ENCODE measurements at regions not wholly inside any gene's neighbourhood (a gene's known extent, or its start where the extent isn't known, plus 50 kb on each side); places are given as distances from the start of the nearest gene placed in this dataset.

DNA sequence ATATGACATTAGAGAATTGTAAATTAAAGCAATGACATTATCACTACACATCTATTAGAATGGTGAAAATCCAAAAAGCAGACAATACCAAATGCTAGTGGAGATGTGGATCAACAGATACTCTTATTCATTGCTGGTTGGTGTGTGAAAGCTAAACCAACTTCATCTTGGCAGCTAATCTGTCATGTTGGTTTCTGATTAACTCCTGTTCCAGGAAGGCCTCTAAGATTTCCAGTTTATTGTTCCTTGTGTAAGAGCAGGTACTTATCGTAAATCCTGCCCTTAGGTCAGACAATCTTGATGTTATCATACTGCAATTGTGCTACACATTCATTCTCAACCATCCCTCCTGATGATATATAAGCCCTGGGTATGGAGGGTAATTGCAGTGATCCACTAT, 809.0 kb upstream of the DIAPH2 start:
- Histone ChIP-seq H2AK5ac (ENCODE audit: low read depth, low read length) (no peak overlapping the region), H3K79me2 (ENCODE audit: control insufficient read depth in 1 of 2, insufficient read depth in 2 of 2, low read length in 2 of 2) (no peaks in the 10 kb centered on the region), H3K23me2 (ENCODE audit: low read depth, low read length) (no peaks in the 10 kb centered on the region), H3K4me1 (replicated peaks in 1 of 4; ENCODE audit: control insufficient read depth in 3 of 4, insufficient read depth in 4 of 4, low read length in 3 of 4) (no peaks in the 10 kb centered on the region), H4K91ac (replicated peaks; ENCODE audit: insufficient read length, low read length) (no peak overlapping the region), H4K5ac (ENCODE audit: insufficient read length, low read depth, low read length) (no peak overlapping the region), H3K27ac (ENCODE audit: low read depth, low read length) (no peak overlapping the region), H2BK20ac (ENCODE audit: low read length) (no peak overlapping the region), H2BK120ac (replicated peaks; ENCODE audit: low read depth, low read length) (no peak overlapping the region), H3K4me3 (ENCODE audit: extremely low read depth in 1 of 4, insufficient read depth in 2 of 4, low read depth in 3 of 4, low read length in 4 of 4) (no peak overlapping the region), H3K79me1 (ENCODE audit: low read depth, low read length) (no peaks in the 10 kb centered on the region), H3K27me3 (replicated peaks in 1 of 4; ENCODE audit: control insufficient read depth in 3 of 4, extremely low read depth in 1 of 4, insufficient read depth in 3 of 4, low read length in 3 of 4) (no peaks in the 10 kb centered on the region), H3K4ac (replicated peaks; ENCODE audit: insufficient read length, low read depth, low read length) (no peak overlapping the region), H2BK5ac (ENCODE audit: low read depth, low read length) (no peak overlapping the region), H3K36me3 (ENCODE audit: control insufficient read depth in 2 of 4, insufficient read depth in 4 of 4, low read length in 3 of 4) (no peaks in the 10 kb centered on the region), H2BK12ac (ENCODE audit: low read depth, low read length) (no peak overlapping the region), H3K18ac (ENCODE audit: extremely low read depth, low read length) (no peak overlapping the region), H4K20me1 (replicated peaks in 1 of 2; ENCODE audit: control insufficient read depth in 1 of 2, insufficient read depth in 2 of 2, low read length in 2 of 2) (no peaks in the 10 kb centered on the region), H3K14ac (ENCODE audit: insufficient read length) (no peak overlapping the region), H3K4me2 (ENCODE audit: insufficient read depth in 1 of 2, low read depth in 2 of 2, low read length in 2 of 2) (no peak overlapping the region), H3K23ac (ENCODE audit: insufficient read length) (no peak overlapping the region), H2AFZ (ENCODE audit: low read length) (no peak overlapping the region), H3K56ac (replicated peaks; ENCODE audit: insufficient read length, low read depth, low read length) (no peak overlapping the region), H4K8ac (ENCODE audit: extremely low read depth, insufficient read depth, low read length) (no peak overlapping the region), H2BK15ac (ENCODE audit: low read length) (no peak overlapping the region), H3K9me3 (ENCODE audit: insufficient read depth in 2 of 2, low read depth in 1 of 2, low read length in 1 of 2) (no peaks in the 10 kb centered on the region), H3K9ac (replicated peaks in 1 of 4; ENCODE audit: extremely low read depth in 1 of 4, low read depth in 3 of 4, low read length in 3 of 4) (no peak overlapping the region)
- POLR2A ChIA-PET (ENCODE audit: partially characterized antibody), result no interaction called here
- CTCF ChIA-PET (ENCODE audit: partially characterized antibody), result no interaction called here
- WGBS, 2 experiments (ENCODE audit: extremely low coverage in 1 of 2, insufficient coverage in 1 of 2, insufficient read length in 1 of 2, insufficient replicate concordance in 2 of 2, low coverage in 1 of 2, low lambda C conversion rate in 2 of 2, missing lambda C conversion rate in 1 of 2), result 78% methylated on average over 1 of the region's 1 CpG; no CpG with 5 or more reads in 1 of the 2 experiments
- DNase-seq (ENCODE audit: low read depth in 1 of 2, low spot score in 2 of 2) (no peak), FAIRE-seq (no peak)
- no peak for TF ChIP-seq RXRA (IDR thresholded peaks at IDR 0.05; ENCODE audit: insufficient read depth, low read depth, low read length)

Measured in H1 (cell line).